Cardiac fibroblast (primary cell): ENCODE measurements at regions not wholly inside any gene's neighbourhood (a gene's known extent, or its start where the extent isn't known, plus 50 kb on each side); places are given as distances from the start of the nearest gene placed in this dataset.

Experiments
- DNase-seq, 2 donors: peaks; one replicate each; pipeline versions ENCODE4 v3.0.0 to v3.0.0-alpha.2; 2010; ENCODE audit warnings: low read depth in 2 of 2
- H3K4me3 ChIP-seq, 2 donors: replicated peaks in 1 of 2; 1 replicate in 1 of 2; 2 replicates in 1 of 2; pipeline ENCODE4 v1.5.1; 2011; ENCODE audit warnings: low read depth in 2 of 2, low read length in 2 of 2, mild to moderate bottlenecking in 2 of 2, moderate library complexity in 1 of 2
- TF ChIP-seq, protein P1 (sequence below): IDR thresholded peaks from one replicate; pipeline ENCODE4 v1.5.1; 2011; ENCODE audit warnings: low read depth, mild to moderate bottlenecking, low read length, inconsistent platforms

- no peak overlapping the region for H3K4me3 ChIP-seq
- no peak for DNase-seq
- TF ChIP-seq, protein P1, sequence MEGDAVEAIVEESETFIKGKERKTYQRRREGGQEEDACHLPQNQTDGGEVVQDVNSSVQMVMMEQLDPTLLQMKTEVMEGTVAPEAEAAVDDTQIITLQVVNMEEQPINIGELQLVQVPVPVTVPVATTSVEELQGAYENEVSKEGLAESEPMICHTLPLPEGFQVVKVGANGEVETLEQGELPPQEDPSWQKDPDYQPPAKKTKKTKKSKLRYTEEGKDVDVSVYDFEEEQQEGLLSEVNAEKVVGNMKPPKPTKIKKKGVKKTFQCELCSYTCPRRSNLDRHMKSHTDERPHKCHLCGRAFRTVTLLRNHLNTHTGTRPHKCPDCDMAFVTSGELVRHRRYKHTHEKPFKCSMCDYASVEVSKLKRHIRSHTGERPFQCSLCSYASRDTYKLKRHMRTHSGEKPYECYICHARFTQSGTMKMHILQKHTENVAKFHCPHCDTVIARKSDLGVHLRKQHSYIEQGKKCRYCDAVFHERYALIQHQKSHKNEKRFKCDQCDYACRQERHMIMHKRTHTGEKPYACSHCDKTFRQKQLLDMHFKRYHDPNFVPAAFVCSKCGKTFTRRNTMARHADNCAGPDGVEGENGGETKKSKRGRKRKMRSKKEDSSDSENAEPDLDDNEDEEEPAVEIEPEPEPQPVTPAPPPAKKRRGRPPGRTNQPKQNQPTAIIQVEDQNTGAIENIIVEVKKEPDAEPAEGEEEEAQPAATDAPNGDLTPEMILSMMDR, result no peak
These were observed 1080.4 kb upstream of the INTU start for GRCh38 chr4:126552321-126552720.

DNA sequence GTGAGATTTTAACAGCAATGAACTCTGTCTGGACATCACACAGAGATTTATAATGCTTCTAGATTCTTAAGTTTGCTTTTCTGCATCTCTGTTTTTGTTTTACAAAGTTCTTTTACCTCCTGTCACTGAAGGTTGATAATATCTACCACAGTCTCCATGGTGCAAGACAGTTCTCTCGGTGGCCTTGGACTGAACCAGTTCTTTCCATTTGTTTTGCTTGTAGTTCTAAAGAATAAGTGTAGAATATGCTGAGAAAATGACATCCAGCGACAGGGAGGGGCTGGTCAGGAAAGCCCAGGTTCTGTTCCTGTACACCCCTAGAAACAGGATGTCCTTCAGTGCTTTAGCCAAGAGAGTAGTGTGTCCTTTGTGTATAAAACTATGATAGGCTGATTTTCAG is 1079.5 kb upstream of the INTU start:
- TF ChIP-seq, protein P1, result no peak
- no peak for DNase-seq
- no peak overlapping the region for H3K4me3 ChIP-seq

DNA sequence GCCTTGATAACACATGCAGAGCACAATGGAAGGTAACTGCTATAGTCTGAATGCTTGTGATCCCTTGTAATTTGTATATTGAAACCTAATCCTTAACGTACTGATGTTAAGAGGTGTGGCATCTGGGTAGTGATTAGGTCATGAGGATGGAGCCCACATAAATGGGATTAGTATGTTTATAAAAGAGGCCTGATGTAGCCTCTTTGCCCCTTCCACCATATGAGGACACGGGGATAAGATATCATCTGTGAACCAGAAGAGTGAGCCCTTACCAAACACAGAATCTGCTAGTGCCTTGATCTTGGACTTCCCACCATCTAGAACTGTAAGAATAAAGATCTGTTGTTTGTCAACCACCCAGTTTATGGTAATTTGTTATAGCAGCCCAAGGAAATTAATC is 1074.2 kb upstream of the INTU start:
- DNase-seq, result no peak
- H3K4me3 ChIP-seq, result no peak overlapping the region
- TF ChIP-seq, protein P1, result no peak

DNA sequence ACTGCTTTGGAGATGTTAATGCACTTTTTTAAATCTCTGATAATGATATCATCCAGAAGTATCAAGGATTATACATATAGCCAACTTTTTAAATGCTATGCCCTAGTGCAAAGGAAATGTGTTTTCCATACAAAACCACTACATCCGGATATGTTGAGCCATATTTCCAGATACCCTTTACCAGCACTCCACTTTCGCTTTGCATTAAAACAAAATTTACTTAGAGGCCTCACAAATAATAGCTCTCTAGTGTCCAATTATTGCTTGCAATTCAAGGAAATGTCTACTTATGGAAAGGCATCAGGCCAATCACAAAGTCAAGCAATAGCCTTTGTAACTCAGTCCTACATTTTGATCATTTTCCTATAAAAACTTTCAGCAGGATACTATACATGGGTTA is 1072.8 kb upstream of the INTU start:
- DNase-seq, result no peak
- TF ChIP-seq, protein P1, result no peak
- H3K4me3 ChIP-seq, result no peak overlapping the region

DNA sequence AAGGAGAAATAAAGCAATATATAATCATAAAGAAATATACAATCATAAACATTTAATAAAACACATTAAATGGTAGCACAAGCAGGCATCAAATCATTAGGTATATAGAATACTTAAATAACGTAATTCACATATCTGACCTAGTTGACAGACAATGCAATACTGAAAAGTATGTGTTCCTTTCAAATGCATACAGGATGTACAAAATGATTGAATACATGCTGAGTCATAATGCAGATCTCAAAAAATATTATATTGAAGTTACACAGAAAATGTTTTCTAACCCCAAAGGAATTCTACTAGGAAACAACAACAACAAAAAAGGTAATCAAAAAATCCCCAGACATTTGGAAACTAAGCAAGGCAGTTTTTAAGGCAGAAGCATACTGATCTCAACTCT is 1072.0 kb upstream of the INTU start:
- TF ChIP-seq, protein P1, result no peak
- peak in 1 of 2 donors; percentile 41 for DNase-seq
- H3K4me3 ChIP-seq, result no peak overlapping the region

- no peak for DNase-seq
- H3K4me3 ChIP-seq, result no peak overlapping the region
These were observed 1069.4 kb upstream of the INTU start for GRCh38 chr4:126563389-126563788.

More at GRCh38 chr4:126563389-126563788, 1069.4 kb upstream of the INTU start:
- TF ChIP-seq, protein P1, result no peak
